PC-3 (cell line): ENCODE measurements at regions not wholly inside any gene's neighbourhood (a gene's known extent, or its start where the extent isn't known, plus 50 kb on each side); places are given as distances from the start of the nearest gene placed in this dataset.

Source experiments
- CTCF ChIP-seq: fragments of 300-600 bp; sonication (generic); conservative IDR thresholded peaks from 2 replicates; pipeline ENCODE4 v1.5.1; 2017; ENCODE audit warnings: antibody characterized with exemption, low read depth, mild to moderate bottlenecking, low read length
- EZH2 ChIP-seq: fragments of 300-600 bp; sonication (generic); IDR thresholded peaks from one replicate; pipeline ENCODE4 v1.6.1; 2017; ENCODE audit warnings: antibody characterized with exemption, mild to moderate bottlenecking, low read length; ENCODE audit not compliant: unreplicated experiment

- TF ChIP-seq EZH2 (no peak), CTCF (no peak)
Measured at GRCh38 chr3:44061961-44062360, 179.7 kb upstream of the TOPAZ1 start.
